Karpas-422 (cell line): ENCODE measurements at regions not wholly inside any gene's neighbourhood (a gene's known extent, or its start where the extent isn't known, plus 50 kb on each side); places are given as distances from the start of the nearest gene placed in this dataset.

Experiments used
- DNase-seq: peaks from one replicate; pipeline ENCODE4 v3.0.0-alpha.2; 2015
- H2AFZ ChIP-seq: fragments of 200-600 bp; sonication (generic); 2 replicates; pipeline ENCODE4 v1.6.1; 2014; ENCODE audit warnings: antibody characterized with exemption, low read length, mixed read lengths
- H3K27ac ChIP-seq: fragments of 200-600 bp; sonication (generic); 2 replicates; pipeline ENCODE4 v1.5.1; 2014; ENCODE audit warnings: mild to moderate bottlenecking, low read length, moderate library complexity
- H3K27me3 ChIP-seq: fragments of 200-600 bp; sonication (generic); 2 replicates; pipeline ENCODE4 v1.6.1; 2014; ENCODE audit warnings: low read length, mixed read lengths
- H3K36me3 ChIP-seq: fragments of 200-600 bp; sonication (generic); 2 replicates; pipeline ENCODE4 v1.6.1; 2014; ENCODE audit warnings: low read length, mixed read lengths; ENCODE audit not compliant: insufficient read depth
- H3K4me1 ChIP-seq: fragments of 200-600 bp; sonication (generic); 2 replicates; pipeline ENCODE4 v1.6.1; 2014; ENCODE audit warnings: mild to moderate bottlenecking, low read length, mixed read lengths
- H3K4me2 ChIP-seq: fragments of 200-600 bp; sonication (generic); 2 replicates; pipeline ENCODE4 v1.6.1; 2014; ENCODE audit warnings: low read length, low read depth, mild to moderate bottlenecking; ENCODE audit not compliant: poor library complexity, severe bottlenecking
- H3K4me3 ChIP-seq: fragments of 200-600 bp; sonication (generic); 2 replicates; pipeline ENCODE4 v1.5.1; 2014; ENCODE audit warnings: mild to moderate bottlenecking, antibody characterized with exemption, low read length, mixed read lengths
- H3K79me2 ChIP-seq: fragments of 200-600 bp; sonication (generic); 2 replicates; pipeline ENCODE4 v1.6.1; 2014; ENCODE audit warnings: mild to moderate bottlenecking, low read length, mixed read lengths
- H3K9ac ChIP-seq: fragments of 200-600 bp; sonication (generic); 2 replicates; pipeline ENCODE4 v1.6.0; 2014; ENCODE audit warnings: low read length
- H3K9me2 ChIP-seq: fragments of 200-600 bp; sonication (generic), shearing (Covaris generic); replicated peaks from 2 replicates; pipeline ENCODE4 v1.6.0; 2014; ENCODE audit warnings: mild to moderate bottlenecking, low read length, moderate library complexity; ENCODE audit not compliant: insufficient read depth
- H3K9me3 ChIP-seq: fragments of 300-700, 200-600 bp; sonication (generic); 2 replicates; pipeline ENCODE4 v1.6.1; 2014; ENCODE audit warnings: low read length, mixed read lengths
- H4K20me1 ChIP-seq: fragments of 200-600 bp; sonication (generic); 2 replicates; pipeline ENCODE4 v1.6.1; 2014; ENCODE audit warnings: mild to moderate bottlenecking, antibody characterized with exemption, low read length, low read depth; ENCODE audit not compliant: insufficient read depth

- H3K4me2 ChIP-seq = no peak overlapping the region
- H3K4me1 ChIP-seq = no peaks in the 10 kb centered on the region
- H2AFZ ChIP-seq = no peak overlapping the region
- no peaks in the 10 kb centered on the region for H3K79me2 ChIP-seq
- no peaks in the 10 kb centered on the region for H3K9me2 ChIP-seq
- H4K20me1 ChIP-seq = no peaks in the 10 kb centered on the region
- H3K4me3 ChIP-seq = no peak overlapping the region
- DNase-seq = no peak
- no peaks in the 10 kb centered on the region for H3K36me3 ChIP-seq
- no peak overlapping the region for H3K27ac ChIP-seq
- H3K9me3 ChIP-seq = peaks cover 5% of the 10 kb centered on the region; the same call in 1 of the 2 replicates
- H3K9ac ChIP-seq = no peak overlapping the region
- no peaks in the 10 kb centered on the region for H3K27me3 ChIP-seq
Observed at GRCh38 chr13:78852709-78853108, 193.8 kb upstream of the OBI1 start.

DNA sequence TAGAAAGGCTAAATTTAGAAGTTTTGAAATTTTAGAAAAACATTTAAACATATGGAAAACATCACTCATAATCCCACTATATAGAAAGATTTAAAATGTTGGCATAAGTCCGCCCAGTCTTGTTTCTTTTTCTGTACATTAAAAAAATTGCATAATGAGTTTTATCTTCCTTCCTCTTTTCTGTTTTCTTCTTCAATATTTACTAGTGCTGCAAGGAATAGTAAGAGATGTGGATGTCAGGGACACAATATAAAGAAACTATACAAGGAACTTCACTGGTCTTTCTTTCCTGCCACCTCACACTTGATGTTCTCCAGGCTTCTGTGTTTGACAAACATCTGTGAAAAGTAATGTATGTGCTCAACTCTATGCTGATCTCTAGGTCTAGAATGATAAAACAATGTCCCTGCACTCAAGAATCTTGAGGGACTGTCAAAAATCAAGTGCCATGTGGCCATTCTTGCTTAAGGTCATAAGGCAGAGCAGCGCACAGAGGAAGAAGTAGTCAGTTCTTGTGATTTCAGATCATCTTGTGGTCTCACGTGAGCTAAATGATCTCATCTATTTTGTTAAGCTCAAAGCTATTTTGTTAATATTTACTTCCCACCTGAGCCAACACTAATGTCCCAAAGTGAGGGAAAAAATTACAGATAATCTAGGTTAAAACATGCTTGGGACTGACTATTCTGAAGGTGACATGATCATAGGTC, 186.9 kb upstream of the OBI1 start:
- no peak for DNase-seq
- H3K4me1 ChIP-seq = peaks cover 7% of the 10 kb centered on the region; the same call in 1 of the 2 replicates
- no peaks in the 10 kb centered on the region for H3K27me3 ChIP-seq
- H3K9me2 ChIP-seq = no peaks in the 10 kb centered on the region
- H3K36me3 ChIP-seq = no peaks in the 10 kb centered on the region
- H3K9me3 ChIP-seq = no peaks in the 10 kb centered on the region
- no peaks in the 10 kb centered on the region for H3K79me2 ChIP-seq
- H4K20me1 ChIP-seq = no peaks in the 10 kb centered on the region
- H2AFZ ChIP-seq = no peak overlapping the region
- H3K27ac ChIP-seq = no peak overlapping the region
- no peak overlapping the region for H3K4me3 ChIP-seq
- no peak overlapping the region for H3K4me2 ChIP-seq
- no peak overlapping the region for H3K9ac ChIP-seq

GRCh38 chr13:78844106-78844505, 185.2 kb upstream of the OBI1 start:
- no peak for DNase-seq
- Histone ChIP-seq H3K9ac (no peak overlapping the region), H3K4me2 (no peak overlapping the region), H3K27ac (no peak overlapping the region), H3K4me1 (peaks cover 7% of the 10 kb centered on the region; the same call in 1 of the 2 replicates), H2AFZ (no peak overlapping the region), H3K9me2 (no peaks in the 10 kb centered on the region), H3K9me3 (no peaks in the 10 kb centered on the region), H3K4me3 (no peak overlapping the region), H3K36me3 (no peaks in the 10 kb centered on the region), H4K20me1 (no peaks in the 10 kb centered on the region), H3K79me2 (no peaks in the 10 kb centered on the region), H3K27me3 (no peaks in the 10 kb centered on the region)

DNA sequence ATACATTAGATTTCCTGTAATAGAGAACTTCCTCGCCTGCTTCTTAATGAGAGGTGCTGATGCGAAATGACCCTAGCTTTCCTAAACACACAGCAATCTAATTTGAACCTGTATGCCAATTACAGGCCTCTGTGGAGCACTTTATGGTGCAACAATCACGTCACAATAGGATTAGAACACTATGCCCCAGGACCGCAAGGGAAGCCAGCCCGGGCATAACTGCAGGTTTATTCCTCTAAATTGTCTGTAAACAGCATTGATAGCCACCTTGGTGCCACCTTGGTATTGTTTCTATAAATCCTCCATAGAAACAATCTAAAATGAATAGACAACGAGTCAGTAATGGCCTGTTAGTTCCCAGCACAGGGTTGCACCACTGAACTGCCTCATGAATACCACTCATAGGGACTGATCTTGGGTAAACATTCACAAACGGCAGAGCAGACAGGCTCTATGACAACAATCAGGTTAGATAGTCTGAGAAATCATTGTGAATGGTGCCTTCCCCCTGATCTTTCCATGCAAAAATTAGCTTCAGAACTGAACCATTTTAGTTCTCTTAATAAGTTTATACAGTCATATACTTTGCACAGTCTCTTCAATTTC, 182.5 kb upstream of the OBI1 start:
- Histone ChIP-seq H2AFZ (no peak overlapping the region), H3K9me3 (no peaks in the 10 kb centered on the region), H3K27ac (no peak overlapping the region)

DNA sequence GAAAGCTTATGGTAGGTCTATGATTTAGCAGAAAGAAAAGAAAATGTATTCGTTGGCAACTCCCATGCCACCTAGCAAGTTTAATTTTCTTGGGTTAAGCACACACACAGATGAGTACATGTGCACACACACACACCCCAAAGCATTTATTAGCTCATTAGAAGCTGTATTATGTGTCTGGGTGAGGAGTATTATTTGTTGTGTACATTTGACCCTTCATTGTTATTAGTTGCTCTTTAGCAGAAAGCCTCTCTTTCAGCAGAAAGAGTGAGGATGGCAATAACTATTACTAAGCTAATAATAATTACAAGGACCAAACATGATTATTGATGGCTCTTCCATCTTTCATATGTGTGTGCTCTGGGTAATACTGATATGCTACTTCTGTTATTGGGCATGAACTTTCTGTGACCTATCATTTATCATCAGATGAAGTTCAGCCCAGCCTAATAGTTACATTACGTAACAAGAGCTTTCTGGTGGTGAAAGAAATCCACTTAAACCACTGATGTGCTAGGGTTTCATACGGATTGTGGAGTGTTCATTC, 177.4 kb upstream of the OBI1 start:
- Histone ChIP-seq H3K9ac (no peak overlapping the region), H3K4me2 (no peak overlapping the region), H3K27me3 (no peaks in the 10 kb centered on the region), H2AFZ (no peak overlapping the region), H3K4me1 (peaks cover 11% of the 10 kb centered on the region), H3K4me3 (no peak overlapping the region), H3K9me3 (no peaks in the 10 kb centered on the region), H3K27ac (no peak overlapping the region), H4K20me1 (no peaks in the 10 kb centered on the region), H3K9me2 (no peaks in the 10 kb centered on the region), H3K36me3 (no peaks in the 10 kb centered on the region), H3K79me2 (no peaks in the 10 kb centered on the region)
- no peak for DNase-seq

More for the DNA sequence above, 182.5 kb upstream of the OBI1 start:
- Histone ChIP-seq H3K4me1 (peaks cover 1% of the 10 kb centered on the region; the same call in 1 of the 2 replicates), H3K9me2 (no peaks in the 10 kb centered on the region), H4K20me1 (no peaks in the 10 kb centered on the region), H3K4me2 (no peak overlapping the region), H3K4me3 (no peak overlapping the region), H3K27me3 (no peaks in the 10 kb centered on the region), H3K9ac (no peak overlapping the region), H3K79me2 (no peaks in the 10 kb centered on the region), H3K36me3 (no peaks in the 10 kb centered on the region)
- DNase-seq = no peak

DNA sequence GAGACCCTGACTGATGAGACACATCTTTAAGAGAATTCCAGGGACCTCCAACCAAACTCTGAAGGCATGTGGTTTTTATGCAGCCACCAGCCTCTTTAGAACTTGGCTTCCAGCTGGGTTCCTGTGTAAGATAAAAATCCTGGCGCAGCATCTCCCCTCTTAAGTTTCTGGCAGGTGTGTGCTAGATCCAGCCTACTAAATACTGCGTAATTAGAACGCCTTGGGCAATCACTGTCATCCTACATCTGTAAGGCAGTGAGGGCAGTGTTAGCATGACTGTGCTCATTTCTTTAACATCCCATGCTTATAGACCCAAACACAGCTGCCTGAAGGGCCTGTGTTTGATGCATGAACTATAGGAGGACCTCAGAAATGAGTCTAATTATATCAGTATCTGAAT, 173.5 kb upstream of the OBI1 start:
- H3K4me1 ChIP-seq = peaks cover 11% of the 10 kb centered on the region
- H3K79me2 ChIP-seq = no peaks in the 10 kb centered on the region
- no peak overlapping the region for H2AFZ ChIP-seq
- H3K4me2 ChIP-seq = no peak overlapping the region
- no peaks in the 10 kb centered on the region for H3K9me3 ChIP-seq
- no peak for DNase-seq
- H3K27me3 ChIP-seq = no peaks in the 10 kb centered on the region
- no peak overlapping the region for H3K9ac ChIP-seq
- no peaks in the 10 kb centered on the region for H3K36me3 ChIP-seq
- H4K20me1 ChIP-seq = no peaks in the 10 kb centered on the region
- no peak overlapping the region for H3K4me3 ChIP-seq
- no peaks in the 10 kb centered on the region for H3K9me2 ChIP-seq
- no peak overlapping the region for H3K27ac ChIP-seq

GRCh38 chr13:78830508-78830907, 171.6 kb upstream of the OBI1 start:
- Histone ChIP-seq H3K4me2 (no peak overlapping the region), H3K4me1 (peaks cover 11% of the 10 kb centered on the region), H3K9me3 (no peaks in the 10 kb centered on the region), H3K79me2 (no peaks in the 10 kb centered on the region), H3K27ac (no peak overlapping the region), H3K9me2 (no peaks in the 10 kb centered on the region), H4K20me1 (no peaks in the 10 kb centered on the region), H3K27me3 (no peaks in the 10 kb centered on the region), H3K4me3 (no peak overlapping the region), H2AFZ (no peak overlapping the region), H3K9ac (no peak overlapping the region), H3K36me3 (no peaks in the 10 kb centered on the region)
- no peak for DNase-seq

GRCh38 chr13:78829821-78830220, 170.9 kb upstream of the OBI1 start:
- Histone ChIP-seq H3K9me2 (no peaks in the 10 kb centered on the region), H3K36me3 (no peaks in the 10 kb centered on the region), H3K27me3 (no peaks in the 10 kb centered on the region), H3K9me3 (no peaks in the 10 kb centered on the region), H3K9ac (no peak overlapping the region), H3K4me3 (no peak overlapping the region), H4K20me1 (no peaks in the 10 kb centered on the region), H3K4me1 (peaks cover 4% of the 10 kb centered on the region), H2AFZ (no peak overlapping the region), H3K79me2 (no peaks in the 10 kb centered on the region), H3K27ac (no peak overlapping the region), H3K4me2 (no peak overlapping the region)
- no peak for DNase-seq
